NCI-H748 (cell line): ENCODE measurements at regions not wholly inside any gene's neighbourhood (a gene's known extent, or its start where the extent isn't known, plus 50 kb on each side); places are given as distances from the start of the nearest gene placed in this dataset.
A peak's percentile ranks its signal among the peaks of the same experiment; 100 is the strongest.

ENCODE experiments used
- DNase-seq: peaks from one replicate; lab custom pipeline; 2025; ENCODE audit not compliant: unreplicated experiment; lab: John Stamatoyannopoulos, UW

- no peak for DNase-seq
These were observed 401.3 kb upstream of the DAB2 start for GRCh38 chr5:39826051-39826450.

DNA sequence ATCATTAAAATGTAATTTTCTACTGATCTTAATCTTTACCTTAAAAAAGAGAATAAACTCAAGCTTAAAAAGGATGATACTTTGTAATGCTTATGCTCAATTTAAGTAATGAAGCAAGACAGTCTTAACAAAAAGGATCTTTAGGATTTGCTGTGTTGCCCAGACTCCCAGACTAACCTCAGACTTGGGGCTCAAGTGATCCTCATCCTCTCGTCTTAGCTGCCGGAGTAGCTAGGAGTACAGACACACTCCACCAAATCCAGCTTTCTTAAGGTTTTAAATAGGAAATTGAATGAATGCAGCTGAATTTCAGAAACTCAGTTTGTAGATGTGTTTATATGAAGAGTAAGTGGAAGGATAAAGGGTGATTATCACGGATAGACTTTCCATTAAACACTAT lies 400.5 kb upstream of the DAB2 start:
- no peak for DNase-seq

DNA sequence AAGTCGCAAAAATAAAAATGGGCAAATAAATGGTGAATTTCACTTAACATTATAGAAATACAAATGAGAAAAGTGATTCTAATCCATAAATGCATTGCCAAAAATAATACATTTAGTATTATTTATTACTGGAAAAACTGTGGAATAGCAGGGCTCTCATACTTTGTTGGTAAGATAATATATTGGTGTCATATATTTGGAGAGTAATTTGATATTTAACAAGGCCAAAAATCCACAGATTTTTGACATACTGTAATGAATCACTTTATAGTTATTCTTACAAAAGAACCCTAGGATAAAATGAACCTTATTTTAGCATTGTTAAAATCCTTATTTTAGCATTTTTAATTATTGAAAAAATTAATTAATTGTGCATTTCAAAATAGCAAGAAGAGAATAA lies 397.2 kb upstream of the DAB2 start:
- DNase-seq: no peak

DNA sequence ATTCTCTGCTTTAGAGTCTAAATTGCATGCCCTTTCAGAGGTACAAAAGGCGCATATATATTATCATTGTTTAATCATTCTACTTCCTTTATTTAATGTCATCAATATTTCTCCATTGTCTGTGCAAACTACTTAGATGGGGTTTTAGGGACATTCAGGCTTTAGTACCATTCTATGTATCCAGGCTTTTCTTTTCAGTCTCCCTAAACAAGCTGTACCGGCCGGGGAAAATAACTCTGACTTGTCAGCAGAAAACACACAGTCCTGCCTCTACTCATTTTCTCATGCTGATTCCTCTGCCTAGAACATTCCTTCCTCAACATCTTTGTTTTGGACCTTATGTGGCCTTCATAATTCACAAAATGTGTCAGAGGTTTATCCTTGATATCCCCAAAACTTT lies 392.1 kb upstream of the DAB2 start:
- DNase-seq: no peak

- DNase-seq: no peak
These were observed 391.5 kb upstream of the DAB2 start for GRCh38 chr5:39816156-39816845.

DNA sequence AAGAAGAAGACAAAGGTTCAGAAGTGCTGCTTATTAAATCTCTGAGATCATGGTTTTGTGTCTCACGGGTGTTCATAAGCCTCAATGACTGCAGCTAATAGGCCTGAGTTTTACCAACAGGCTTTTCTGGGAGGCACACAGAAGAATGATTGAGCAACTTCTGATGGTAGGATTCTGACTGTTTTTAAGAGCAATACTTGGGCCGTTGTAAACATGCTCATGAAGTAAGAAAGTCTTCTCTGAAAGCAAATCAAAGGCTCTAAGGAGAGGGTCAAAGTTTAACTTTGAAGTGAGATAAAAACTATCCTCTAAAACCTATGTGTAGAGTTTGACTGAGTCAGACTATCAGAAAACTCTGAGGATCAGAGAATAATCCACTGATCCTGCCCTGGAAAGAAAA lies 390.9 kb upstream of the DAB2 start:
- DNase-seq: no peak

- DNase-seq: no peak
These were observed 386.6 kb upstream of the DAB2 start for GRCh38 chr5:39811381-39811780.

GRCh38 chr5:39808656-39809055 lies 383.9 kb upstream of the DAB2 start:
- DNase-seq: no peak

GRCh38 chr5:39801306-39801705 lies 376.5 kb upstream of the DAB2 start:
- peak; percentile 62 for DNase-seq

DNA sequence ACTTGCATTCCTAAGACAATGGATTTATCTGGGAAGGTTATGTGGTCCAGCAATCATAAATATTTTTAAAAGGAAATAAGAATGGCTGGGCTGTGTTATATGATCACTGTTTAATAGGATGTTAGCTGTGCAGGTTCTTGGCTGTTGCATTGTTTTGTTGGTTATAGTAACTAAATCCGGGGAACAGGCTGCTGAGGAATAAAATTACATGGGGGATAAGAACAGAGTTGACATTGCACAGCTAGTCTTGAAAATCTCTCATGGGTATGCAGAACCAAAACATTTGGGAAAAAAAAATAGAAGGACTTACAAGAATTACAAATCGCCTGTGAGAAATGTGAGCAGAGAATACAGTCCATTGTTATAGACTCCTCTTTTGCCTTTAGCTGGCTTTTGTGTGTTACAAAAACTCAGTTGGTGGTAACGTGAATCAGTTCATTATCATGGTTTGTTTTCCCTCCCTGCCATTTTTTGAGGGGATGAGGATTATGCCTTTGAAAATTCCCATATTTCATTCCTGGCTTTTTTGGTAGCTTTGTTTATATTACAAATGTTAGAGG lies 375.3 kb upstream of the DAB2 start:
- DNase-seq: peak; percentile 80

- DNase-seq: no peak
These were observed 374.5 kb upstream of the DAB2 start for GRCh38 chr5:39799242-39799641.

- DNase-seq: no peak
These were observed 369.9 kb upstream of the DAB2 start for GRCh38 chr5:39794513-39795210.

DNA sequence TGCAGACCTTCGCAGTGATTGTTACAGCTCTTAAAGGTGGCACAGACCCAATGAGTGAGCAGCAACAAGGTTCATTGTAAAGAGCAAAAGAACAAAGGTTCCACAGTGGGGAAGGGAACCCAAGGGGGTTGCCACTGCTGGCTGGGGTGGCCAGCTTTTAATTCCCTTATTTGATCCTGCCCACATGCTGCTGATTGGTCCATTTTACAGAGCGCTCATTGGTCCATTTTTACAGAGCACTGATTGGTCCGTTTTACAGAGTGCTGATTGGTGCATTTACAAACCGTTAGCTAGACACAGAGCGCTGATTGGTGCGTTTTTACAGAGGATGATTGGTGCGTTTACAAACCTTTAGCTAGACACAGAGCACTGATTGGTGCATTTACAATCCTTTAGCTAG lies 360.6 kb upstream of the DAB2 start:
- DNase-seq: no peak

DNA sequence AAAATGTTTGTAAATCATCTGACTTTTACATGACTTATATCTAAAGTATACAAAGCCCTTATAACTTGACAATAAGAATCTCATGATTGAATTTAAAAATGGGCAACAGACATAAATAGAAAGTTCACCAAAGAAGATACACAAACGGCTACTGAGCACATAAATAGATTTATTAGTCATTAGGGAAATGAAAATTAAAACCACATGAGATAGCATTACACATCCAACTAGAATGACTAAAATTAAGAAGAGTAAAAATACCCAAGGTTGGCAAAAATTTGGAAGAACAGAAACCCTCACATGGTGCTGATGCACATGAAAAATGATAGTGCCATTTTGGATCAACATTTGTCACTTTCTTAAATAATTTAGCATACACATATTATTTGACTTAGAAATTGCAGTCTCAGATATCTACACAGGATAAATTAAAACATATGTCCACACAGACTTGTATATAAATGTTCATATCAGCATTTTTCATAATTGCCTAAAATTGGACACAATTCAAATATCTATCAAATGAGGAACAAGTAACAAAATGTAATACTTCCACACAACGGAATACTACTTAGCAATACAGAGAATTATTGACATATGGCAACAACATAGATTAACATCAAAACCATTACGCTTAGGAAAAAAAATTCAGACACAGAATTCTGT lies 359.1 kb upstream of the DAB2 start:
- no peak for DNase-seq

DNA sequence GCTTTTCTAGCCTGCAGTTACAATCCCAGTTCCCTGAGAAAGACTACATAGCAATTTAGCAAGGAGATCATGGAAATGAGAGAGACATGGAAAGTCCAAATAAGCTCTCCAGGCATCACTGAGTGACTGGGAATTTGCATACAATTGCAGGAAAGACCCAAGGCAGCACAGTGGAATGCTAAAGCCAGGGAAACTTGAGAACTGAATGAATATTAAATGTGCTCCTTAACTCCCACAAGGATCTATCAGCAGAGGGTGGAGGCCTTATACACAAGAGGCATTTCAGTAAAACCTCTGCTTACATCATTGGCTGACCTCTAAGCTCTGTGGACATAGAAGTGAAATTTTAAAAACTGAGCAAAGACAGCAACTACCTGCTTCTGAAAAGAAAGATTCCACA lies 355.6 kb upstream of the DAB2 start:
- no peak for DNase-seq

GRCh38 chr5:39779831-39780230 lies 355.1 kb upstream of the DAB2 start:
- DNase-seq: no peak

GRCh38 chr5:39775797-39776365 lies 351.1 kb upstream of the DAB2 start:
- no peak for DNase-seq

DNA sequence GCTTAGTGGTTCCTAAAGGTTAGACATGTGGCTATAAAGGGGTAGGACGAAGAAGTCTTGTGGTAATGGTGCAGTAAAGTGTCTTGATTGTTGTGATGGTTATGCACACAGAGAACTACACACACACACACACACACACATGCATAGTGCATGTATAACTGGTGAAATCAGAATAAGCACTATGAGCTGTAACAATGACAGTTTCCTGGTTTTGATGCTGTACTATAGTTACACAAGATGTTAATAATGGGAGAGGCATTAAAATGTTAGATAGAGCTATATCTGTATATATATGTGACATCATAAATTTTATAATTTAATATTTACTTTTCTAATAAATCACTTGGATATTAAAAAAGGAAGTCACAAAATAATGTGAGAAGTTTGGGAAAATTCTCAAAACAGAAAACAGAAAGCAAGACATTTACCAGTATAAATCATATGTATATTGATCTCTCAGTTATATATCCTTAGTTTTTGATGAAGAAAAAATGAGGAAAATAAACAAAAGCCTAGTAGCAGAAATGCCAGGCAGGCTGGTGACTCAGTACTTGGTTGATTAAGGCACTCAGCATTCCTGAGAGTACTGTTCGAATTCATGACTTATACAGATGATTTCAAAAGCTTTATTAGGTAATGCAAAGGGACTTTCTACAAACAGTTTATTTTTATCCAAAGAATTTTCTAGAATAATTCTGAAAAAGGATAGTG lies 350.5 kb upstream of the DAB2 start:
- DNase-seq: no peak

DNA sequence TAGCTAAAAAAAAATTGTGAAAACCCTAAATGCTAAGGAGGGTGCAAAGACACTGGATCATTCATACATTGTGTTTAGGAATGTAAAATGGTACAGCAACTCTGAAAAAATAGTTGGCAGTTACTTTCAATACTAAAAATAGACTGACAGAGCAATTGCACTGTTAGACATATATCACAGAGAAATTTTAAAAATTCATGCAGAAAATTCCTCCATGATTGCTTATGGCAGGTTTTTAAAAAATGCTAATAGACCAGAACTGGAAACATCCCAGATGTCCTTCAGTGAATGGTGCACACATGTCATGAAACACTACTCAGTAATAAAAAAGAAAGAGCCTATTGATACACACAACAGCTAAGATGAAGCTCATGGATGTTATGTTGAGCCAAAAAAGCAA lies 349.8 kb upstream of the DAB2 start:
- DNase-seq: no peak

DNA sequence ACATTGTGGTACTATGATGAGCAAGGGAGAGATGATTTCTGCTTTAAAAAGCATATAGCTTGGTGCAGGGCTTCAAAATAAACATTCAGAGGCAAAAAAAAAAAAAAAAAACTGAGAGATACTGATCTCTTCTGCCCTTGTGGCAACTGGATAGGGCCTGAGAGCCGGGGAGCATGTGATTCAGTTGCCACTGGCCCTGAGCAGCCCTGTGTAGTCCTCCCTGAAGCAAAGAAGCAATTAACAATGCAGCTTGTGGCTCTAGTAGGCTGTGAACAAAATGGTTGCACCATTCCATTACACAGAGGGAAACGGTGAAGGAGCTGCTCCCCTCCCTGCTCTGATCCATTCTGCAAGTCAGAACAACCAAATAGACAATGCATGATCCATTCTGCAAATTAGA lies 347.5 kb upstream of the DAB2 start:
- no peak for DNase-seq

GRCh38 chr5:39767916-39768315 lies 343.1 kb upstream of the DAB2 start:
- DNase-seq: no peak
